ENCODE measurements at regions not wholly inside any gene's neighbourhood (a gene's known extent, or its start where the extent isn't known, plus 50 kb on each side); places are given as distances from the start of the nearest gene placed in this dataset.
"Not testable (repeated sequence)": the region's sequence is repeated elsewhere in the genome, so short reads cannot be mapped to it uniquely, and the experiment has no call there.

DNA sequence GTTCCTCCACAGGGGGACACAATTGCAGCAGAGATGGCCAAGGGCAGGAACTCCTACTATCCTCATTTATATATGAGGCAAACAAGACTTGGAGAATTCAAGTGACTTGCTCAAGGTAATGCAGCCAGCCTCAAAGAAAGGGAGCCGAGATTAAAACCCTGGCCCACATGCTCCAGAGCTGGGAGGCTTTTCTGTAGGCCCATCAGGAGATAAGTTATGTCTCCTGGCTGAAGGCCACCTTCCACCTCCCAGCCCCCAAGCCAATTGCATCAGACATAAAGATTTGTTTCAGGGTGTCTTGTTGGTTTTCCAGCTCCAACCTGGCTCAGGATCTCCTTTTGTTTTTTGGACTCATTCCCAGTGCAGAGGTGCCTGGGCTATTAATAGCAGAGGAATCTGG lies 59.5 kb downstream of the SMIM38 start:
- peaks cover 6 to 21% of the 10 kb centered on the region in 2 donors for H3K4me1 Mint-ChIP-seq
- DNase-seq, result no peak
- peaks cover 7 to 10% of the 10 kb centered on the region in 2 donors for H3K9me3 Mint-ChIP-seq
- H3K36me3 Mint-ChIP-seq, result peaks cover 0 to under 1% of the 10 kb centered on the region in 2 donors
- H3K4me3 Mint-ChIP-seq, result no peak overlapping the region
- no peak for ATAC-seq (replicated peaks)
- H3K27ac Mint-ChIP-seq, result no peak overlapping the region
- H3K27me3 Mint-ChIP-seq, result peaks cover 23 to 40% of the 10 kb centered on the region in 2 donors

DNA sequence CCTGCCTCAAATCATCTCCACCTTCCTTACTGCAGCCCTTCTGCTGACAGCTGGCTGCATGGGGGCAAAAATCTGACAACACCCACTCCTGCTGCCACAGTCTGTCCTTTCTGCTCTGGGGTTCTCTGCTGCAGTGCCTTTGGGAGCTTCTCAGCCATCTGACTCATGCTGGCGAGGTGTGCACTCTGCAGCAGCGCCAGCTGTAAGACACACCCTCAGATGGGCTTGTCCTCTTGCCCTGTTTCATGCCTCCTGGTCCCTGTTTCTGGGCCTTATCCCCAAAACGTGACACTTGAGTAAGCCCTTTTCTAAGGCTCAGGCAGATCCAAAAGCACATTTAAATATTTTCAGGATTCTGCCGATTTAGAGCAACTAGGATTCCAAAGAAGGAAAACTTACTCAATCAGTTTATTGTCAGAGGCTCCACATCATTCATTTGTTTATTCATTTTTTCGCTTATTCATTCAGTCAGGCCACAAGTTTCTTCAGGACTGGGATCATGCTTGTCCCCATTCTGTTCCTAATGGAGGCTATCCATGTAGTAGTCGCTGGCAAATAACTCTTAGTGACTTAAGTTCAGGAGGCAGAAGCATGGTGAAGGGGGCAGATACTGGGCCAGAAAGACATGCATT lies 60.2 kb downstream of the SMIM38 start:
- H3K27me3 Mint-ChIP-seq, result peaks cover 18 to 33% of the 10 kb centered on the region in 2 donors
- peak overlapping the region; percentile 7 for H3K27ac Mint-ChIP-seq
- ATAC-seq (replicated peaks) (no peak), DNase-seq (no peak)
- no peaks in the 10 kb centered on the region for H3K36me3 Mint-ChIP-seq
- H3K4me1 Mint-ChIP-seq, result peaks cover 0 to 16% of the 10 kb centered on the region in 2 donors
- H3K4me3 Mint-ChIP-seq, result no peak overlapping the region
- peaks cover 7 to 10% of the 10 kb centered on the region in 2 donors for H3K9me3 Mint-ChIP-seq

DNA sequence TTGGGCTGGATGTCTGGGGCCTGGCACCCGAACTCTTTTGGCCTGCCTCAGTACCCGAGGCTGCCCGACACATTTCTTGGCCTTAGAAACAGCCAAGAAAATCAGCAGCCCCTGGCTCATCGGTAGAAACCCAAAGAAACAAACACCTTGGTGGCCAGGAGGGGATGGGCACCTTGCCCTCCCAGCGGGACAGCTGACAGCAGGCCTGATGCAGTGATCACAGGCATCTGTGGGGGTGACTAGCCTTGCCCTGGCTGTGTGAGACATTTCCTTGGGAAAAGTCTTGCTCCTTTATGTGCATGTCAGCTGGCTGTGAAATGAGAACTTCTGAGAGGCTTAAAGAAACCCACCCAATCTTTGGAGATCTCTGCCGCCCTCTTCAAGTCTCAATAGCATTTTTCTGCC lies 60.9 kb downstream of the SMIM38 start:
- peaks cover 7 to 10% of the 10 kb centered on the region in 2 donors for H3K9me3 Mint-ChIP-seq
- peaks cover 18 to 26% of the 10 kb centered on the region in 2 donors for H3K27me3 Mint-ChIP-seq
- no peaks in the 10 kb centered on the region for H3K36me3 Mint-ChIP-seq
- no peak for DNase-seq
- H3K27ac Mint-ChIP-seq, result no peak overlapping the region
- peaks cover 0 to 16% of the 10 kb centered on the region in 2 donors for H3K4me1 Mint-ChIP-seq
- no peak for ATAC-seq (replicated peaks)
- H3K4me3 Mint-ChIP-seq, result no peak overlapping the region

DNA sequence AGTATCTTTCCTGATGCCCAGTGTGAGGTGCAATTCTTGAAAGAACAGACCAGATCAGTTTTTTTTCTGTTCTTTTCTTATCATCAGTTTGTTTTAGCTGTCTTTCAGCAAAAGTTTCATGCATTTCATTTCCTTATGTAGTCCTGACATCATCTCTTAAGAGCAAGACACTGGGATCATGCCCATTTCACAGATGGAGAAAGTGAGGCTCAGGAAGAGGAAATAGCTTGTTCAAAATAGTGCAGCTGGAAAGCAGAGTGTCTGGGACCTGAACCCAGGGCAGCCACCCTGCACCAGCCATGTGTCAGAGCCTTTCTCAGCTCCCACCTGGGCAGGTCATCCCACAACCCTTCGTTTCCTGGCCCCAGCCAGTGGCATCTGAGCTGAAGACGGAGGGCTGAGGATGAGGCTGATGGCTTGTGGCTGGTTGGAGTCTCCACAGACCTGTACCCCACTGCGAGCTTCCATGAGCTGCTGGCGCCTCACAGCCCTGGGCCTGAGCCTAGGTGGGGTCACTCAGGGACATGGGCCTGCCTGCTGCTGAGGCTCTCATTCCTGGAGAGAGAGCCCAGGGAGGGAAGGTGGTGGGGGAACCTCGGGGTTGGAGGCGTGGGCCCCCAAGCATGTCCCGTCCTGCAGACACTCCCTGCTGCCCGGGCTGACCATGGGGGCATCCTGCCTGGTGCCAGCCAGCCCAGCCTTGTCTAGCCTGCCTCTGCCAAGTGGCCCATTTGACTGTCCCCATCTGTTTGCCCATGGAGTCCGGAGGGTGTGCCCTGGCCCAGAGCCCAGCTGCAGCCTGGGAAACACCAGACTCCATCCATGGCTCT lies 61.8 kb downstream of the SMIM38 start:
- no peak overlapping the region for H3K27ac Mint-ChIP-seq
- peaks cover 0 to 10% of the 10 kb centered on the region in 2 donors for H3K4me1 Mint-ChIP-seq
- ATAC-seq (replicated peaks) (no peak), DNase-seq (no peak)
- H3K9me3 Mint-ChIP-seq, result peaks cover 7 to 10% of the 10 kb centered on the region in 2 donors
- H3K27me3 Mint-ChIP-seq, result peaks cover 15 to 18% of the 10 kb centered on the region in 2 donors
- H3K4me3 Mint-ChIP-seq, result no peak overlapping the region
- no peaks in the 10 kb centered on the region for H3K36me3 Mint-ChIP-seq

DNA sequence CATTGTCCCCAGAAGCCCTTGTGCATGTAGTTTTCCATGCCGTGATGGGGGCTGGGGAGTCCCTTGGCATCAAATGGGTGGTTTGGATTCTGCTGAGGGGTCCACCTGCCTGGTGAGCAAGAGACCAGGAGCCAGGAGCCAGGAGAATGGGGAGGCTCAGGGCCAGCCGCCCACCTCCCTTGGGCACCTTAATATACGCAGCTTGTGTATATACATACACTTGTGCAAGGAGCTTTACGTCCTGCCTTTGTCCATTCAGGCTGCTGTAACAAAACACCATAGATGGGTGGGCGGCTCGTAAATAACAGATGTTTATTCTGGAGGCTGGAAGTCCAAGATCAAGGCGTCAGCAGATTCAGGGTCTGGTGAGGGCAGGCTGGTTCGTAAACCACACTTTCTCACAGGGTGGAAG lies 62.5 kb downstream of the SMIM38 start:
- no peak for DNase-seq

DNA sequence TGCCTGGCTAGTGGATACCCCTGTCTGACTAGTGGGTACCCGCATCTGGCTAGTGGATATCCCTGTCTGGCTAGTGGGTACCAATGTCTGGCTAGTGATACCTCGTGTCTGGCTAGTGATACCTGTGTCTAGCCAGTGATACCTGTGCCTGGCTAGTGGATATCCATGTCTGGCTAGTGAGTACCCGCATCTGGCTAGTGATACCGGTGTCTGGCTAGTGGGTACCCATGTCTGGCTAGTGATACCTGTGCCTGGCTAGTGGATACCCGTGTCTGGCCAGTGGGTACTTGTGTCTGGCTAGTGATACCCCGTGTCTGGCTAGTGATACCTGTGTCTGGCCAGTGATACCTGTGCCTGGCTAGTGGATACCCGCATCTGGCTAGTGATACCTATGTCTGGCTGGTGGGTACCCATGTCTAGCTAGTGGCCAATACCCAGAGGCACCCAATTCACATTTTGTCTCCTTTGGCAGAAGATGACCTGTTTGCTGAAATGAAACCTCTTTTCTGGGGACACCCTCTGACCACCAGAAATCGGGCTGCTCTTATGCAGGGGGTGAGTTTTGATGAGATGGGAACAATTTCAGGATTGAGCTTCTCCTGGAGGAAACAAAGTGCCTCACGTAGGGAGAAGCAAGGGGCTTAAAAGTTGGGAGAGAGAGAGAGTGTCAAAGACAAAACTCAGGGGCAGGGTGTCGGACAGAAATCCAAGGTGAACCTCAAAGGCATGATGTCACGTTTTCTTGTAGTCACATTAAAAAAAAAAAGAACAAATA lies 63.4 kb downstream of the SMIM38 start:
- H3K27ac Mint-ChIP-seq, result no peak overlapping the region
- H3K4me3 Mint-ChIP-seq, result no peak overlapping the region
- no peak for ATAC-seq (replicated peaks)
- no peaks in the 10 kb centered on the region for H3K36me3 Mint-ChIP-seq
- peaks cover 7 to 10% of the 10 kb centered on the region in 2 donors for H3K9me3 Mint-ChIP-seq
- DNase-seq, result no peak
- H3K4me1 Mint-ChIP-seq, result no peaks in the 10 kb centered on the region
- peaks cover 12 to 22% of the 10 kb centered on the region in 2 donors for H3K27me3 Mint-ChIP-seq

More for the DNA sequence above, 62.5 kb downstream of the SMIM38 start:
- Mint-ChIP-seq H3K4me1 (peaks cover 0 to 5% of the 10 kb centered on the region in 2 donors), H3K9me3 (peaks cover 7 to 10% of the 10 kb centered on the region in 2 donors), H3K27ac (no peak overlapping the region), H3K4me3 (no peak overlapping the region), H3K27me3 (peaks cover 12 to 16% of the 10 kb centered on the region in 2 donors), H3K36me3 (no peaks in the 10 kb centered on the region)
- ATAC-seq (replicated peaks), result no peak

DNA sequence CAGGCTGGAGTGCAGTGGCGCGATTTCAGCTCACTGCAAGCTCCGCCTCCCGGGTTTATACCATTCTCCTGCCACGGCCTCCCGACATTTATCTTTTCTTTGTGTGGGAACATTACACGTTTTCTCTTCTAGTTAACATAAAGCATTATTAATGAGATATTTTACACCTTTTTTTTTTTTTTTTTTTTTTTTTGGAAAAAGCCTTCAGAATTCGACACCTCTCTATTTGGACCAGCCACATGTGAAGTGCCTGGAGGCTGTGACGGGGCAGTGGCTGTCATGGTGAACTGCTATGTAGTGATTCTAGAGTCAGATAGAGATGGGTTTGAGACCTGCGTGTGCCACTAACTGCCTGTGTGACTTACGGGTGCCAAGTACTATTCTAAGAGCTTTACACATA lies 64.3 kb downstream of the SMIM38 start:
- DNase-seq, result no peak
- H3K27ac Mint-ChIP-seq, result no peak overlapping the region

DNA sequence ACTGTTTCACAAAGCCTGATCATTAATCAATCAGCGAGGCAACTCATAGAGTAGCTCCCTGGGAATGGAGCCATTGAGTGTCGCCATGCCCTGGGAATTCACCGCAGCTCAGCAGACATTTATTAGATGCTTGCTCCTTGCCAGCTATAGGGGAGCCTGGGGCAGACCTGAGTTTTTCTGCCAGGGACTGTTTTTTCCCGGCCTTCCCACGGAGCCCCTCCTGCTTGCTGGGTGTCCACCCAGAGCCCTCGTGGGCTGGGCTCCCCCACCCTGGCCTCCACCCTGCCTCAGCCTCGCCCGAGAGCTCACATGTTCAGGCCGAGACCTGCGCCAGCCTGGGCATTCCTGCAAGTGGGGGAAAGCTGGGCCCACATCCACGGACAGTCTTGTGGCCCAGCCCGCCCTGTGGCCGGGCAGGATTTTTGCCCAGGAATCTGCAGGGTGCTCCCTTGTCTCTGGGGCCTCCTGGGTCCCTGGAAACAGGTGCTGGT lies 64.9 kb downstream of the SMIM38 start:
- H3K36me3 Mint-ChIP-seq, result no peaks in the 10 kb centered on the region
- H3K4me3 Mint-ChIP-seq, result no peak overlapping the region
- H3K4me1 Mint-ChIP-seq, result no peaks in the 10 kb centered on the region
- DNase-seq (no peak), ATAC-seq (replicated peaks) (no peak)
- H3K9me3 Mint-ChIP-seq, result peaks cover 0 to 2% of the 10 kb centered on the region in 2 donors
- H3K27me3 Mint-ChIP-seq, result peaks cover 8 to 30% of the 10 kb centered on the region in 2 donors
- H3K27ac Mint-ChIP-seq, result no peak overlapping the region

More for the DNA sequence above, 64.3 kb downstream of the SMIM38 start:
- Mint-ChIP-seq H3K9me3 (peaks cover 0 to 4% of the 10 kb centered on the region in 2 donors), H3K4me3 (no peak overlapping the region), H3K4me1 (no peaks in the 10 kb centered on the region), H3K36me3 (no peaks in the 10 kb centered on the region), H3K27me3 (peaks cover 5 to 26% of the 10 kb centered on the region in 2 donors)
- ATAC-seq (replicated peaks), result no peak

DNA sequence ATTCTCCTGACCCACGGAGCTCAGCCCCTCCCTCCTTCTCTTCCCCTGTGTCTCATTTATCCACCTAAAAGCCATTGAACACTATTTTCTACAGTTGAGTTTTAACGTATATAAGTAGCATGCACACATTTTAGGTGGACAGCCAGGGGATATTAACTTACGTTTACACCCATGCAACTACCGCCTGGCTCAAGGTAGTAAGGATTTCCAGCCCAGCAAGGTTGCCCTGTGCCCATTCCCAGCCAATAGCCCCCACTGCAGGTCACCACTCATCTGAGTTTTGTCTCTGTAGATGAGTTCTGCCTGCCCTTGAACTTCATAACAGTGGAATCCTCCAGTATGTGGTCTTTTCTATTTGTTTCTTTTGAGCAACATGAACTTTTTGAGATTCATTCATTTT lies 65.4 kb downstream of the SMIM38 start:
- no peak overlapping the region for H3K27ac Mint-ChIP-seq
- peaks cover 10 to 30% of the 10 kb centered on the region in 2 donors for H3K27me3 Mint-ChIP-seq
- ATAC-seq (replicated peaks) (no peak), DNase-seq (no peak)
- peaks cover 1 to 2% of the 10 kb centered on the region in 2 donors for H3K9me3 Mint-ChIP-seq
- no peak overlapping the region for H3K4me3 Mint-ChIP-seq
- H3K4me1 Mint-ChIP-seq, result no peaks in the 10 kb centered on the region
- H3K36me3 Mint-ChIP-seq, result peaks cover 0 to under 1% of the 10 kb centered on the region in 2 donors

DNA sequence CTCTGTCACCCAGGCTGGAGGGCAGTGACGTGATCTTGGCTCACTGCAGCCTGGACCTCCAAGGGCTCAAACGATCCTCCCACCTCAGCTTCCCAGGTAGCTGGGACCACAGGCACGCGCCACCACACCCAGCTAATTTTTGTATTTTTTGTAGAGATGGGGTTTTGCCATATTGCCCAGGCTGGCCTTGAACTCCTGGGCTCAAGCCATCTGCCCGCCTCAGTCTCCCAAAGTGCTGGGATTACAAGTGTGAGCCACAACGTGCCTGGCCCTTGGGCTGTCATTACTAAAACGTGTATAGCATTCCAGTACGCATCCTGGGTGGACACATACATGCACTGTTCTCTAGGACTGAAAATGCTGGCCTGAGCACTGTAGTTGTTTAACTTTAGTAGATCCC lies 65.9 kb downstream of the SMIM38 start:
- not testable (repeated sequence) for H3K27ac Mint-ChIP-seq; H3K36me3 Mint-ChIP-seq; DNase-seq; H3K4me1 Mint-ChIP-seq; ATAC-seq (replicated peaks); H3K9me3 Mint-ChIP-seq; H3K4me3 Mint-ChIP-seq
- peaks cover 16 to 33% of the 10 kb centered on the region in 2 donors for H3K27me3 Mint-ChIP-seq

DNA sequence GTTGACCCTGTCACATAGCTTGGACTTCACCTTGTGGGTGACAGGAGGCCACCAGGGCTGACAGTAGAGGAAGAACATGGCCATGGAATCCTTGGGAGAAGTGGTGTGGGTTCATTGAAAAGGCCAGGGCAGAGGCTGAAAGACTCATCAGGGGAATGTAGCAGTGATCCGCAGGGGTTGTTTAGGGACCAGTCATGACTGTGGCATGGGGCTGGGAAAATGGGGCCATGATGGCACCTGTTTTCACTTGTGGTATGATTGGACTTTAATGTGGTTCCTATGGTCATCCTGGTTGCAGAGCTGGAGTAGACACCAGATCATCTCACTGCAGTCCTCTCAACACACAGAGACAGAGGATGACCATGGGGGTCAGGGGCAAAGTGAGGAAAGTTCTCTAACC lies 66.7 kb upstream of the MYEOV start:
- H3K9me3 Mint-ChIP-seq, result peaks cover 15% of the 10 kb centered on the region in 2 donors
- no peak overlapping the region for H3K27ac Mint-ChIP-seq
- ATAC-seq (replicated peaks), result no peak
- H3K4me3 Mint-ChIP-seq, result no peak overlapping the region
- peaks cover 37 to 65% of the 10 kb centered on the region in 2 donors for H3K27me3 Mint-ChIP-seq
- peaks cover 4 to 7% of the 10 kb centered on the region in 2 donors for H3K36me3 Mint-ChIP-seq
- no peaks in the 10 kb centered on the region for H3K4me1 Mint-ChIP-seq
- DNase-seq, result no peak

DNA sequence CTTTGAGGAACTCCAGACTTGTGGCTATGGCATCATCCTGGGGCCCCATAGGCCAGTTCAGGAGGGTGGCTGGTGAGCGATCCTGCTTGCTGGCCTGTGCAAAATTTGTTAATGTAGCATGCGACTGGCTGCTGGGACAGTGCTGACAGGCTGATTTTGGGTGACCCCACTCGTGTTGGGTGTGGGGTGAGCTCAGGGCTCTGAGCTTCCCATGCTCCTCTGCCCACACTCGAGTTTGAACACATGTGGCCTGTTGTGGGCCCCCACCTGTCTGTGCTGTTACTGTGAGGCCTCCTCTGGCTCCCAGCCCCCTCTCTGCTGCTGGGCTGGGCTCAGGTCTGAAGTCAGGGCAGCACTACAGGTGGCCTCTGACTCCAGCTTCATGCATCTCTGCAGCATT lies 64.4 kb upstream of the MYEOV start:
- ATAC-seq (replicated peaks) (no peak), DNase-seq (no peak)
- Mint-ChIP-seq H3K27ac (no peak overlapping the region), H3K9me3 (peaks cover 15% of the 10 kb centered on the region in 2 donors), H3K4me3 (no peak overlapping the region), H3K36me3 (peaks cover 4 to 7% of the 10 kb centered on the region in 2 donors), H3K4me1 (peaks cover 0 to 4% of the 10 kb centered on the region in 2 donors), H3K27me3 (peaks cover 52 to 69% of the 10 kb centered on the region in 2 donors)

DNA sequence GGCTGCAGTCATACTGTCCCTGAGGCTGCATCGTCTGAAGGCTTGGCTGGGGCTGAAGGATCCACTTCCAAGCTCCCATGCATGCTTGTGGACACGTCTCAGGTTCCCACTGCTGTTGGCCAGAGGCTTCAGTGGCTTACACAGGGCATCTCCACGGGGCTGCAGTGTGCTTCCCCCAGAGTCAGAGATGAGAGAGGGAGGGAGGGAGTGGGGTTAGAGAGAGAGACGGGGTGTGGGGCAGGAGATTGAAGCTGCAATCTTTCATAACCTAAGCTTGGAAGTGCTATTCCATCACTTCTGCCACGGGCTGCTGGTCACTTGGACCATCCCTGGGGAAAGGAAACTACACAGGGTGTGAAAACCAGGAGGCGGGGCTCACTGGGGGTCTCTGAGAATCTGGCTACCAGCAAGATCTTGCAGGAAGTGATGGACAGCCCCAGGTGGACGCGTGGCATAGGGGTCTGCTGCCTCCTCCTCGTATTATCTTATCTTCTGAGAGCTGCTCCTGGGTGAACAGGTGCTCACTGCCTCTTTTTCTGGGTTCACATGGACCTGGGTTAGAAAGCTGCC lies 63.0 kb upstream of the MYEOV start:
- Mint-ChIP-seq H3K9me3 (peaks cover 14 to 15% of the 10 kb centered on the region in 2 donors), H3K27me3 (peaks cover 48 to 63% of the 10 kb centered on the region in 2 donors), H3K36me3 (peaks cover 4 to 7% of the 10 kb centered on the region in 2 donors), H3K27ac (no peak overlapping the region), H3K4me1 (peaks cover 0 to 6% of the 10 kb centered on the region in 2 donors), H3K4me3 (no peak overlapping the region)
- DNase-seq (no peak), ATAC-seq (replicated peaks) (no peak)
